ENCODE measurements at regions not wholly inside any gene's neighbourhood (a gene's known extent, or its start where the extent isn't known, plus 50 kb on each side); places are given as distances from the start of the nearest gene placed in this dataset.

GRCh38 chr11:70667767-70668166 lies 269.4 kb downstream of the CTTN start:
- no peak for DNase-seq (ENCODE audit: low read depth, low spot score)
- H3K4me2 ChIP-seq (ENCODE audit: low read length) = no peak overlapping the region
- no peak for TF ChIP-seq ELF1 (IDR thresholded peaks at IDR 0.05; ENCODE audit: borderline replicate concordance, low read depth)
- no peak for TF ChIP-seq POLR2A (IDR thresholded peaks at IDR 0.05; ENCODE audit: borderline replicate concordance, extremely low read depth, insufficient read depth, insufficient read length)
- TF ChIP-seq EZH2phosphoT487 (IDR thresholded peaks at IDR 0.05; ENCODE audit: borderline replicate concordance) = no peak
- no peak for TF ChIP-seq CEBPB (IDR thresholded peaks at IDR 0.05; ENCODE audit: low read depth)
- no peak for TF ChIP-seq REST (IDR thresholded peaks at IDR 0.05; ENCODE audit: low read depth)
- POLR2A ChIA-PET = no interaction called here
- no peak overlapping the region for H3K9ac ChIP-seq (ENCODE audit: low read length)
- H3K27me3 ChIP-seq (ENCODE audit: insufficient read depth, low read length) = no peaks in the 10 kb centered on the region
- H3K4me3 ChIP-seq (replicated peaks in 1 of 2; ENCODE audit: low read depth in 1 of 2, low read length in 2 of 2) = no peak overlapping the region
- no peaks in the 10 kb centered on the region for H3K9me3 ChIP-seq (ENCODE audit: control insufficient read depth in 1 of 2, insufficient read depth in 1 of 2, low read depth in 1 of 2, low read length in 2 of 2)
- H4K20me1 ChIP-seq (ENCODE audit: insufficient read depth) = no peaks in the 10 kb centered on the region
- intact Hi-C loops (cut with micrococcal nuclease) = no loop called here
- no peaks in the 10 kb centered on the region; a peak in 1 of 4 replicates for H3K4me1 ChIP-seq (ENCODE audit: control insufficient read depth in 1 of 2, insufficient read depth in 2 of 2, low read length in 2 of 2)
- no peaks in the 10 kb centered on the region for H3K36me3 ChIP-seq (ENCODE audit: control insufficient read depth in 1 of 2, insufficient read depth in 2 of 2, low read length in 2 of 2)
- H3K27ac ChIP-seq (ENCODE audit: low read depth, low read length) = no peak overlapping the region
- no TSS peak for BruUV-seq (replicated peaks)
- ATAC-seq = no peak
- H3K79me2 ChIP-seq (ENCODE audit: insufficient read depth, low read length) = no peaks in the 10 kb centered on the region
- RAD21 ChIA-PET (ENCODE audit: low non-redundant PET in 1 of 2, low total read pairs in 2 of 2, uncharacterized antibody in 2 of 2, unreplicated experiment in 2 of 2) = no interaction called here
- CTCF ChIA-PET = no interaction called here
- H2AFZ ChIP-seq (ENCODE audit: low read depth, low read length, poor library complexity, severe bottlenecking) = no peak overlapping the region
- no peaks in the 10 kb centered on the region for H3K9me2 ChIP-seq (ENCODE audit: insufficient read depth)
